ENCODE measurements at regions not wholly inside any gene's neighbourhood (a gene's known extent, or its start where the extent isn't known, plus 50 kb on each side); places are given as distances from the start of the nearest gene placed in this dataset.

DNA sequence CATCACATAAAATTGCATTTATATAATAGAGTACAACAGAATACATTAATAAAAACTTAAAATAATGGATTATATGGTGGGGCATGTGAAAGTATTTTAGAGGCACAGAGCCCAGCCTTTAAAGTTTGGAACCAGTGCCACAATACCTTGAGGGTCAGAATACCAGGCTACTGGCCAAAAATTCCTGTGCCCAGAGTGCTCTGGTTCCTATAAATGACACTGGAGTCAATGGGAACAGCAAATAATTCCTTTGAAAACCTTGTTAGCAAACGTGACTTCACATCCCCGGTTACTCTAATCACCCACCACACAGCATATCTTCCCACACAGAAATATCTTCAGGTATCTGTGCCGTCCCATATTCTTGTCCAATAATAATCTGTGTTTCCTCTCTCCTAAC lies 1242.6 kb downstream of the DIAPH3 start:
- DNase-seq = no peak
- H3K27ac ChIP-seq (ENCODE audit: low read length) = no peak overlapping the region
- H3K27me3 ChIP-seq (replicated peaks; ENCODE audit: insufficient read depth, low read length) = no peaks in the 10 kb centered on the region
- no peak overlapping the region for H3K9ac ChIP-seq (ENCODE audit: low read length)
- no peak overlapping the region for H2AFZ ChIP-seq (ENCODE audit: low read length)
- H4K20me1 ChIP-seq (ENCODE audit: insufficient read depth, low read length) = no peaks in the 10 kb centered on the region
- H3K79me2 ChIP-seq (ENCODE audit: low read length) = no peaks in the 10 kb centered on the region
- H3K4me1 ChIP-seq (ENCODE audit: low read length) = no peaks in the 10 kb centered on the region
- no peaks in the 10 kb centered on the region for H3K9me2 ChIP-seq (replicated peaks; ENCODE audit: insufficient read depth, low read length)
- H3K9me3 ChIP-seq (replicated peaks; ENCODE audit: insufficient read depth, low read length) = no peaks in the 10 kb centered on the region
- H3K36me3 ChIP-seq (replicated peaks; ENCODE audit: insufficient read depth, low read length) = no peaks in the 10 kb centered on the region
- no peak for TF ChIP-seq EZH2phosphoT487 (IDR thresholded peaks at IDR 0.05; ENCODE audit: low read length)
- TF ChIP-seq EZH2 (optimal IDR thresholded peaks at IDR 0.05; ENCODE audit: low read depth, low read length) = no peak
- TF ChIP-seq, protein P1, sequence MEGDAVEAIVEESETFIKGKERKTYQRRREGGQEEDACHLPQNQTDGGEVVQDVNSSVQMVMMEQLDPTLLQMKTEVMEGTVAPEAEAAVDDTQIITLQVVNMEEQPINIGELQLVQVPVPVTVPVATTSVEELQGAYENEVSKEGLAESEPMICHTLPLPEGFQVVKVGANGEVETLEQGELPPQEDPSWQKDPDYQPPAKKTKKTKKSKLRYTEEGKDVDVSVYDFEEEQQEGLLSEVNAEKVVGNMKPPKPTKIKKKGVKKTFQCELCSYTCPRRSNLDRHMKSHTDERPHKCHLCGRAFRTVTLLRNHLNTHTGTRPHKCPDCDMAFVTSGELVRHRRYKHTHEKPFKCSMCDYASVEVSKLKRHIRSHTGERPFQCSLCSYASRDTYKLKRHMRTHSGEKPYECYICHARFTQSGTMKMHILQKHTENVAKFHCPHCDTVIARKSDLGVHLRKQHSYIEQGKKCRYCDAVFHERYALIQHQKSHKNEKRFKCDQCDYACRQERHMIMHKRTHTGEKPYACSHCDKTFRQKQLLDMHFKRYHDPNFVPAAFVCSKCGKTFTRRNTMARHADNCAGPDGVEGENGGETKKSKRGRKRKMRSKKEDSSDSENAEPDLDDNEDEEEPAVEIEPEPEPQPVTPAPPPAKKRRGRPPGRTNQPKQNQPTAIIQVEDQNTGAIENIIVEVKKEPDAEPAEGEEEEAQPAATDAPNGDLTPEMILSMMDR (IDR thresholded peaks at IDR 0.05; ENCODE audit: low read length) = no peak
- H3K4me2 ChIP-seq (ENCODE audit: low read depth, low read length) = no peak overlapping the region
- no peaks in the 10 kb centered on the region for H3F3A ChIP-seq (ENCODE audit: insufficient read depth, low read length)
- no peak overlapping the region for H3K4me3 ChIP-seq (ENCODE audit: low read length)

DNA sequence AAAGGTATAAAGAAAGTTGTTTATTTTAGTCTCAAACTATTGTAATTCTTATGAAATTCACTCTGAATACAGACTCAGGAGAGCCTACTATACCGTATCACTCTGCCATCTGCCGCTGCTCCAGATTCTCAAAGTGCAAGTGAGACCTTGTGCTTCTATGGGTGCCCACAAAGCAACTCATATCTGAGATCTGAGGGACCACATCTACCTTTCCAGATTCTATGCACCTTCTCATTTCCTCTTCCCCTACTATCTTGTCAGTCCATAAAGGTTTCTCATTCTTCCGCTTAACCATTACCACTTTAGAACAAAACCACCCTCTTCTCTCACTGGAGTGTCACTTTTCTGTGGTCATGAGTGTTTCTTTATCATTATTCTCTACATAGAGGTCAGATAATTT lies 1236.9 kb downstream of the DIAPH3 start:
- DNase-seq = no peak
- Histone ChIP-seq H2AFZ (ENCODE audit: low read length) (no peak overlapping the region), H3K9ac (ENCODE audit: low read length) (no peak overlapping the region), H3K27ac (ENCODE audit: low read length) (no peak overlapping the region), H3K9me3 (replicated peaks; ENCODE audit: insufficient read depth, low read length) (no peaks in the 10 kb centered on the region), H3K4me3 (ENCODE audit: low read length) (no peak overlapping the region), H3K27me3 (replicated peaks; ENCODE audit: insufficient read depth, low read length) (no peaks in the 10 kb centered on the region), H3K4me2 (ENCODE audit: low read depth, low read length) (no peak overlapping the region), H3F3A (ENCODE audit: insufficient read depth, low read length) (no peaks in the 10 kb centered on the region), H3K79me2 (ENCODE audit: low read length) (no peaks in the 10 kb centered on the region), H3K36me3 (replicated peaks; ENCODE audit: insufficient read depth, low read length) (no peaks in the 10 kb centered on the region), H3K4me1 (ENCODE audit: low read length) (no peaks in the 10 kb centered on the region), H3K9me2 (replicated peaks; ENCODE audit: insufficient read depth, low read length) (no peaks in the 10 kb centered on the region), H4K20me1 (ENCODE audit: insufficient read depth, low read length) (no peaks in the 10 kb centered on the region)
- TF ChIP-seq, protein P1 (IDR thresholded peaks at IDR 0.05; ENCODE audit: low read length) = no peak

DNA sequence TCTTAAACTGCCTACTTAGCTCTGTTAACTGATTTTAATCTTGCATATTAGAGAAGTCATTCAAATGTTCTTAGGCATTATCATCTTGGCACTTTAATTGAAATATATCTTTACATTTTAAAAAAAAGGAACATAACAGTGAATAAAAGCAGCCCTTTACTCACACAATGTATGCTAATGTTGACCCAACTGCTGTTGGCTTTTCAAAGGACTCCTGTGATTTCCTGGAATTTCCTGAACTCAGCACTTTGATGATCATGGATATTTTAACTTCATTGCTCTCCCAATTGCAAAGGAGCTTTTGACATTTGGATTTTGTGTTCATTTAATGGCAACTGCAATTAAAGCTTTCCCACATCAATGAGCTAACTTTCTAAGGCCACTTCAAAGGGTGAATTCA lies 1230.3 kb downstream of the DIAPH3 start:
- H3K4me3 ChIP-seq (ENCODE audit: low read length) = no peak overlapping the region
- H3K79me2 ChIP-seq (ENCODE audit: low read length) = no peaks in the 10 kb centered on the region
- H3K9me2 ChIP-seq (replicated peaks; ENCODE audit: insufficient read depth, low read length) = no peaks in the 10 kb centered on the region
- no peaks in the 10 kb centered on the region for H3K9me3 ChIP-seq (replicated peaks; ENCODE audit: insufficient read depth, low read length)
- no peak overlapping the region for H3K9ac ChIP-seq (ENCODE audit: low read length)
- no peaks in the 10 kb centered on the region for H3K4me1 ChIP-seq (ENCODE audit: low read length)
- DNase-seq = no peak
- H3K27ac ChIP-seq (ENCODE audit: low read length) = no peak overlapping the region
- no peaks in the 10 kb centered on the region for H3K27me3 ChIP-seq (replicated peaks; ENCODE audit: insufficient read depth, low read length)
- H2AFZ ChIP-seq (ENCODE audit: low read length) = no peak overlapping the region
- H4K20me1 ChIP-seq (ENCODE audit: insufficient read depth, low read length) = no peaks in the 10 kb centered on the region
- no peaks in the 10 kb centered on the region for H3F3A ChIP-seq (ENCODE audit: insufficient read depth, low read length)
- no peaks in the 10 kb centered on the region for H3K36me3 ChIP-seq (replicated peaks; ENCODE audit: insufficient read depth, low read length)
- H3K4me2 ChIP-seq (ENCODE audit: low read depth, low read length) = no peak overlapping the region
- no peak for TF ChIP-seq EZH2 (optimal IDR thresholded peaks at IDR 0.05; ENCODE audit: low read depth, low read length)
- no peak for TF ChIP-seq EZH2phosphoT487 (IDR thresholded peaks at IDR 0.05; ENCODE audit: low read length)
- TF ChIP-seq, protein P1 (IDR thresholded peaks at IDR 0.05; ENCODE audit: low read length) = no peak

DNA sequence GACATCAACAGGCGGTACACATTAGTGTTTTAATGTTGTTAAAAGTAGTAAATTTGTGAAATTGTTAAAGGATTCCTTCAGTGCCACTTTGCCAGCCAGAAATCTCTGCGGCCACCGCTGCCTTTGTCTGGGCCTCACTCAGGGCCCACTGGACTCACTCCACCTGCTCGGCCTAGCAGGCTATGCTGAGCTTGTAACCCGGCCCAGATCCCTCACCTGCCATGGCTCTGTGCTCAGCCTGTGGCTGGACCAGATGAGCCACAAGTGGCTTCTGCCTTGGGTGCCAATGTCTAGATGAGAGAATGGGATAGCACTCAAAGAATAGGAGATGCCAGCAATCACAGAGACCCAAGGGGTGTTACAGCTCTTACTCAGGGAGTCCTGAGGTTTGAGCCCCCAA lies 1228.0 kb downstream of the DIAPH3 start:
- no peak for DNase-seq
- Histone ChIP-seq H3K4me1 (ENCODE audit: low read length) (no peaks in the 10 kb centered on the region), H3K9ac (ENCODE audit: low read length) (no peak overlapping the region), H4K20me1 (ENCODE audit: insufficient read depth, low read length) (no peaks in the 10 kb centered on the region), H3F3A (ENCODE audit: insufficient read depth, low read length) (no peaks in the 10 kb centered on the region), H3K9me3 (replicated peaks; ENCODE audit: insufficient read depth, low read length) (no peaks in the 10 kb centered on the region), H3K79me2 (ENCODE audit: low read length) (no peaks in the 10 kb centered on the region), H2AFZ (ENCODE audit: low read length) (no peak overlapping the region), H3K4me3 (ENCODE audit: low read length) (no peak overlapping the region), H3K4me2 (ENCODE audit: low read depth, low read length) (no peak overlapping the region), H3K36me3 (replicated peaks; ENCODE audit: insufficient read depth, low read length) (no peaks in the 10 kb centered on the region), H3K27ac (ENCODE audit: low read length) (no peak overlapping the region), H3K27me3 (replicated peaks; ENCODE audit: insufficient read depth, low read length) (no peaks in the 10 kb centered on the region), H3K9me2 (replicated peaks; ENCODE audit: insufficient read depth, low read length) (no peaks in the 10 kb centered on the region)
- TF ChIP-seq EZH2 (optimal IDR thresholded peaks at IDR 0.05; ENCODE audit: low read depth, low read length) = no peak
- TF ChIP-seq, protein P1 (IDR thresholded peaks at IDR 0.05; ENCODE audit: low read length) = no peak
- TF ChIP-seq EZH2phosphoT487 (IDR thresholded peaks at IDR 0.05; ENCODE audit: low read length) = no peak
